ENCODE measurements at regions not wholly inside any gene's neighbourhood (a gene's known extent, or its start where the extent isn't known, plus 50 kb on each side); places are given as distances from the start of the nearest gene placed in this dataset.

DNA sequence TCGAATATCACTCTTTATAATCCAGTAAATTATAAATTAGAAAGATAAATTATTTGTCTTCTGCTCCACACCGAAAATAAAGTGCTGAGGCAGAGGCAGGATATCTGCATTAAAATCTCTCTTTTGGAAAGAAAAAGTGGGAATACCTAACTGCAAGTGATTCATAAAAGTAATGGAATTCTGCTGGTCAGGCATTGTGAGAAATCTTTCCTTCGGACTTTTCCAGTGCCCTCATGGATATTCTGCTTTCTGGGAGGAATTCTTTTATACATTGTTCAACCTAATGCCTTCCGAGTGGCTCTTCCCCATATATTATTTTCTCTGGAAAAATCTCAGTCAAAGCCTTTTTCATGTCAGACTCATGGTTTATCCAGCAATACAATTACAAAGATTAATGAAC, 158.3 kb upstream of the RNPC3 start:
- Histone ChIP-seq H3K9ac (ENCODE audit: low read length) (no peak overlapping the region), H3K9me2 (ENCODE audit: insufficient read depth) (no peaks in the 10 kb centered on the region), H3K36me3 (ENCODE audit: control insufficient read depth in 1 of 2, insufficient read depth in 2 of 2, low read length in 2 of 2) (no peaks in the 10 kb centered on the region), H3K27ac (ENCODE audit: low read depth, low read length) (no peak overlapping the region), H3K27me3 (ENCODE audit: insufficient read depth, low read length) (no peaks in the 10 kb centered on the region), H2AFZ (ENCODE audit: low read depth, low read length, poor library complexity, severe bottlenecking) (no peak overlapping the region), H3K4me1 (ENCODE audit: control insufficient read depth in 1 of 2, insufficient read depth in 2 of 2, low read length in 2 of 2) (no peaks in the 10 kb centered on the region), H3K9me3 (ENCODE audit: control insufficient read depth in 1 of 2, insufficient read depth in 1 of 2, low read depth in 1 of 2, low read length in 2 of 2) (no peaks in the 10 kb centered on the region), H3K79me2 (ENCODE audit: insufficient read depth, low read length) (no peaks in the 10 kb centered on the region), H4K20me1 (ENCODE audit: insufficient read depth) (no peaks in the 10 kb centered on the region), H3K4me3 (replicated peaks in 1 of 2; ENCODE audit: low read depth in 1 of 2, low read length in 2 of 2) (no peak overlapping the region), H3K4me2 (ENCODE audit: low read length) (no peak overlapping the region)
- POLR2A ChIA-PET = no interaction called here
- ATAC-seq = no peak
- intact Hi-C loops (cut with micrococcal nuclease) = no loop called here
- BruUV-seq (replicated peaks) = no TSS peak
- CTCF ChIA-PET = no interaction called here
- no peak for DNase-seq (ENCODE audit: low read depth, low spot score)
- RAD21 ChIA-PET (ENCODE audit: low non-redundant PET in 1 of 2, low total read pairs in 2 of 2, uncharacterized antibody in 2 of 2, unreplicated experiment in 2 of 2) = interaction anchor here in 1 of 2 experiments (0.6 kb wide), 1 partner anchor 37 kb away, joined by 3 read pairs; no protein-coding TSS in a partner anchor
- TF ChIP-seq FOSL1 (IDR thresholded peaks at IDR 0.05; ENCODE audit: low read depth) (no peak), POLR2A (IDR thresholded peaks at IDR 0.05; ENCODE audit: borderline replicate concordance, extremely low read depth, insufficient read depth, insufficient read length) (no peak), POLR2AphosphoS5 (IDR thresholded peaks at IDR 0.05; ENCODE audit: low read depth, low read length) (no peak), ELF1 (IDR thresholded peaks at IDR 0.05; ENCODE audit: borderline replicate concordance, low read depth) (no peak)
- TF ChIP-seq, protein P1, sequence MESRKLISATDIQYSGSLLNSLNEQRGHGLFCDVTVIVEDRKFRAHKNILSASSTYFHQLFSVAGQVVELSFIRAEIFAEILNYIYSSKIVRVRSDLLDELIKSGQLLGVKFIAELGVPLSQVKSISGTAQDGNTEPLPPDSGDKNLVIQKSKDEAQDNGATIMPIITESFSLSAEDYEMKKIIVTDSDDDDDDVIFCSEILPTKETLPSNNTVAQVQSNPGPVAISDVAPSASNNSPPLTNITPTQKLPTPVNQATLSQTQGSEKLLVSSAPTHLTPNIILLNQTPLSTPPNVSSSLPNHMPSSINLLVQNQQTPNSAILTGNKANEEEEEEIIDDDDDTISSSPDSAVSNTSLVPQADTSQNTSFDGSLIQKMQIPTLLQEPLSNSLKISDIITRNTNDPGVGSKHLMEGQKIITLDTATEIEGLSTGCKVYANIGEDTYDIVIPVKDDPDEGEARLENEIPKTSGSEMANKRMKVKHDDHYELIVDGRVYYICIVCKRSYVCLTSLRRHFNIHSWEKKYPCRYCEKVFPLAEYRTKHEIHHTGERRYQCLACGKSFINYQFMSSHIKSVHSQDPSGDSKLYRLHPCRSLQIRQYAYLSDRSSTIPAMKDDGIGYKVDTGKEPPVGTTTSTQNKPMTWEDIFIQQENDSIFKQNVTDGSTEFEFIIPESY (IDR thresholded peaks at IDR 0.05; ENCODE audit: extremely low read depth, insufficient replicate concordance, low read length) = no peak
- TF ChIP-seq, protein P2, sequence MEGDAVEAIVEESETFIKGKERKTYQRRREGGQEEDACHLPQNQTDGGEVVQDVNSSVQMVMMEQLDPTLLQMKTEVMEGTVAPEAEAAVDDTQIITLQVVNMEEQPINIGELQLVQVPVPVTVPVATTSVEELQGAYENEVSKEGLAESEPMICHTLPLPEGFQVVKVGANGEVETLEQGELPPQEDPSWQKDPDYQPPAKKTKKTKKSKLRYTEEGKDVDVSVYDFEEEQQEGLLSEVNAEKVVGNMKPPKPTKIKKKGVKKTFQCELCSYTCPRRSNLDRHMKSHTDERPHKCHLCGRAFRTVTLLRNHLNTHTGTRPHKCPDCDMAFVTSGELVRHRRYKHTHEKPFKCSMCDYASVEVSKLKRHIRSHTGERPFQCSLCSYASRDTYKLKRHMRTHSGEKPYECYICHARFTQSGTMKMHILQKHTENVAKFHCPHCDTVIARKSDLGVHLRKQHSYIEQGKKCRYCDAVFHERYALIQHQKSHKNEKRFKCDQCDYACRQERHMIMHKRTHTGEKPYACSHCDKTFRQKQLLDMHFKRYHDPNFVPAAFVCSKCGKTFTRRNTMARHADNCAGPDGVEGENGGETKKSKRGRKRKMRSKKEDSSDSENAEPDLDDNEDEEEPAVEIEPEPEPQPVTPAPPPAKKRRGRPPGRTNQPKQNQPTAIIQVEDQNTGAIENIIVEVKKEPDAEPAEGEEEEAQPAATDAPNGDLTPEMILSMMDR (IDR thresholded peaks at IDR 0.05 in 2 of 3, conservative IDR thresholded peaks at IDR 0.05 in 1 of 3; ENCODE audit: borderline replicate concordance in 1 of 3, insufficient read depth in 1 of 3, low read depth in 2 of 3, low read length in 2 of 3) = no peak

Measured in HCT116 (cell line).